Osteoblast (primary cell): ENCODE measurements at regions not wholly inside any gene's neighbourhood (a gene's known extent, or its start where the extent isn't known, plus 50 kb on each side); places are given as distances from the start of the nearest gene placed in this dataset.

Source experiments
- DNase-seq: peaks from one replicate; pipeline ENCODE4 v3.0.0; 2011; ENCODE audit warnings: low spot score, mixed read lengths; ENCODE audit not compliant: insufficient read length; ENCODE audit errors: missing footprints
- H2AFZ ChIP-seq: 2 replicates; pipeline ENCODE4 v1.6.0; 2011; ENCODE audit warnings: mild to moderate bottlenecking, low read length
- H3K27ac ChIP-seq: 2 replicates; pipeline ENCODE4 v1.5.1; 2011; ENCODE audit warnings: mild to moderate bottlenecking, low read depth, low read length, moderate library complexity
- H3K27me3 ChIP-seq: 2 replicates; pipeline ENCODE4 v1.6.0; 2012; ENCODE audit warnings: mild to moderate bottlenecking, control low read depth, inconsistent platforms, low read length, moderate library complexity; ENCODE audit not compliant: insufficient read depth
- H3K36me3 ChIP-seq: 2 replicates; pipeline ENCODE4 v1.5.1; 2011; ENCODE audit warnings: mild to moderate bottlenecking, low read length, control low read depth, moderate library complexity; ENCODE audit not compliant: insufficient read depth
- H3K4me1 ChIP-seq: 2 replicates; pipeline ENCODE4 v1.5.1; 2011; ENCODE audit warnings: mild to moderate bottlenecking, low read length, control low read depth, moderate library complexity; ENCODE audit not compliant: insufficient read depth
- H3K4me2 ChIP-seq: 2 replicates; pipeline ENCODE4 v1.6.0; 2011; ENCODE audit warnings: mild to moderate bottlenecking, low read length; ENCODE audit not compliant: insufficient read depth
- H3K4me3 ChIP-seq: fragments of 200-600 bp; sonication (generic); 3 replicates; pipeline ENCODE4 v1.5.1; 2012; ENCODE audit warnings: mild to moderate bottlenecking, low read length, inconsistent platforms; ENCODE audit not compliant: insufficient read depth
- H3K79me2 ChIP-seq: 2 replicates; pipeline ENCODE4 v1.6.0; 2012; ENCODE audit warnings: mild to moderate bottlenecking, low read length, control low read depth, inconsistent platforms; ENCODE audit not compliant: insufficient read depth
- H3K9me3 ChIP-seq: 2 replicates; pipeline ENCODE4 v1.5.1; 2011; ENCODE audit warnings: low read depth, low read length, control low read depth
- H4K20me1 ChIP-seq: 2 replicates; pipeline ENCODE4 v1.6.0; 2012; ENCODE audit warnings: mild to moderate bottlenecking, low read length, control low read depth; ENCODE audit not compliant: insufficient read depth
- TF ChIP-seq, protein P1 (sequence below): IDR thresholded peaks from 2 replicates; pipeline ENCODE4 v1.5.1; 2011; ENCODE audit warnings: mild to moderate bottlenecking, low read depth, low read length, moderate library complexity; ENCODE audit errors: extremely low read depth

DNA sequence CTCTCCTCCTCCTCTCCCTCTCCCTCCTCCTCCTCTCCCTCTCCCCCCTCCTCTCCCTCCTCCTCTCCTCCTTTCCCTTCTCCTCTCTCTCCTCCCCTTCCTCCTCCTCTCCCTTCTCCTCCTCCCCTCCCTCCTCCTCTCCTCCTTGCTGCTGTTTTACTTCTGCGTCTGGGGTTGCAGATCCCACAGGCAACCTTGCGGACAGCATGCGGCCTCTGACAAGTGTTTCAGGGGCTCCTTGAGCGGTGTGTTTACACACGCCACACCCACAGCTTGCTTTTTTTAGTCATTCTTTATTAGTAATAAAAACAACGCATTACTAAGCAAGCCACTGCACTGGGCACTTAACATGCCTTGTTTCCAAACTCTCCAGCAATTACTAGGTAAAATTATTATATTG, 81.9 kb downstream of the TFAP2C start:
- Histone ChIP-seq H3K4me1 (no peaks in the 10 kb centered on the region), H3K4me3 (no peak overlapping the region), H3K79me2 (no peaks in the 10 kb centered on the region), H4K20me1 (no peaks in the 10 kb centered on the region), H3K27me3 (no peaks in the 10 kb centered on the region), H2AFZ (no peak overlapping the region), H3K27ac (no peak overlapping the region), H3K4me2 (no peak overlapping the region), H3K9me3 (no peaks in the 10 kb centered on the region), H3K36me3 (no peaks in the 10 kb centered on the region)
- TF ChIP-seq, protein P1, sequence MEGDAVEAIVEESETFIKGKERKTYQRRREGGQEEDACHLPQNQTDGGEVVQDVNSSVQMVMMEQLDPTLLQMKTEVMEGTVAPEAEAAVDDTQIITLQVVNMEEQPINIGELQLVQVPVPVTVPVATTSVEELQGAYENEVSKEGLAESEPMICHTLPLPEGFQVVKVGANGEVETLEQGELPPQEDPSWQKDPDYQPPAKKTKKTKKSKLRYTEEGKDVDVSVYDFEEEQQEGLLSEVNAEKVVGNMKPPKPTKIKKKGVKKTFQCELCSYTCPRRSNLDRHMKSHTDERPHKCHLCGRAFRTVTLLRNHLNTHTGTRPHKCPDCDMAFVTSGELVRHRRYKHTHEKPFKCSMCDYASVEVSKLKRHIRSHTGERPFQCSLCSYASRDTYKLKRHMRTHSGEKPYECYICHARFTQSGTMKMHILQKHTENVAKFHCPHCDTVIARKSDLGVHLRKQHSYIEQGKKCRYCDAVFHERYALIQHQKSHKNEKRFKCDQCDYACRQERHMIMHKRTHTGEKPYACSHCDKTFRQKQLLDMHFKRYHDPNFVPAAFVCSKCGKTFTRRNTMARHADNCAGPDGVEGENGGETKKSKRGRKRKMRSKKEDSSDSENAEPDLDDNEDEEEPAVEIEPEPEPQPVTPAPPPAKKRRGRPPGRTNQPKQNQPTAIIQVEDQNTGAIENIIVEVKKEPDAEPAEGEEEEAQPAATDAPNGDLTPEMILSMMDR, result no peak
- DNase-seq, result no peak

DNA sequence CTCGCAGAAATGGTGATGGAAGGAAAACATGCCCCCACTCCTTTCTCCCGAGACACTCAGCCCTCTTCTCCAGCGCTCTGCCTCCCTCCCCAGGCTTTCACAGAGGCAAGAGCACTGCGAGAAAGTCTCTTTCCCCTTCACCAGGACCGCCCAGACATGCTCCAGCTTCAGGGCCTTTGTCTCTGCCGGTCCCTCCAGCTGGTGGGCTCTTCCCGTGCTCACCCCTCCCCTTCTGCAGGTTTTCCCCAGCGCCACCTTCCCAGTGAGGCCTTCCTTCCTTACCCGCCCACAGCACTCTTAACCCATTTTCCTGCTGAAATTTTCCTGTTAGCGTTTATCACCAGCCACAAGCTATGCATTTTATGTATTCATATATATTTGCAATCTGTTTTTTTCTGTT, 86.2 kb downstream of the TFAP2C start:
- H3K36me3 ChIP-seq, result no peaks in the 10 kb centered on the region
- no peaks in the 10 kb centered on the region for H3K79me2 ChIP-seq
- no peak overlapping the region for H3K4me3 ChIP-seq
- TF ChIP-seq, protein P1, result no peak
- no peaks in the 10 kb centered on the region for H4K20me1 ChIP-seq
- peak; percentile 42 for DNase-seq
- H2AFZ ChIP-seq, result no peak overlapping the region
- H3K27ac ChIP-seq, result no peak overlapping the region
- no peaks in the 10 kb centered on the region for H3K9me3 ChIP-seq
- no peaks in the 10 kb centered on the region for H3K4me1 ChIP-seq
- no peak overlapping the region for H3K4me2 ChIP-seq
- no peaks in the 10 kb centered on the region for H3K27me3 ChIP-seq

DNA sequence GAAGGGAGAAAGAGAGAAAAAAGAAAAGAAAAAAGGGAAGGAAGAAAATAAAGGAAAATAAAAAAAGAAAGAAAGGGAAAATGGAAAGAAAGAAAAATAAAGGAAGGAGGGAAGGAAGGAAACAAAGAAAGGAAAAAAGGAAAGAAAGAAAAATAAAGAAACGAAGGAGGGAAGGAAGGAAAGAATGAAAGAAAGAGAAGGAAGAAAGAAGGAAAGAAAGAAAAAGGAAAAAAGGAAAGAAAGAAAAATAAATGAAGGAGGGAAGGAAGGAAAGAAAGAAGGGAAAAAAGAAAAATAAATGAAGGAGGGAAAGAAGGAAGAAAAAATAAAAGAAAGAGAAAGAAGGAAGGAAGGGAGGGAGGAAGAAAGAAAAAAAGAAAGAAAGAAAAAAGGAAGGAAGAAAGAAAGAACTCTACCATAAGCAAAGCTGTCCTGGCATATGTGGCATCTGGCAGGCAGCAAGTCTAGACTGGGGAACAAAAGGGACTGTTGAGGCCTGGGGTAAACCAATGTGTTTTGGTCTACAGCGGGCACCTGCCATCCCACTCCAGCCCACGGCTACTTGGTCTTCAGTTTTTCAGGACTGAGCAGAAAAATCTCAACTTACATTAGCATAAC, 86.9 kb downstream of the TFAP2C start:
- H3K27me3 ChIP-seq, result no peaks in the 10 kb centered on the region
- H3K9me3 ChIP-seq, result no peaks in the 10 kb centered on the region
- no peaks in the 10 kb centered on the region for H4K20me1 ChIP-seq
- H3K79me2 ChIP-seq, result no peaks in the 10 kb centered on the region
- TF ChIP-seq, protein P1, result no peak
- no peak overlapping the region for H2AFZ ChIP-seq
- no peak overlapping the region for H3K4me3 ChIP-seq
- H3K4me2 ChIP-seq, result no peak overlapping the region
- DNase-seq, result peak; percentile 30
- no peaks in the 10 kb centered on the region for H3K4me1 ChIP-seq
- no peak overlapping the region for H3K27ac ChIP-seq
- H3K36me3 ChIP-seq, result no peaks in the 10 kb centered on the region

DNA sequence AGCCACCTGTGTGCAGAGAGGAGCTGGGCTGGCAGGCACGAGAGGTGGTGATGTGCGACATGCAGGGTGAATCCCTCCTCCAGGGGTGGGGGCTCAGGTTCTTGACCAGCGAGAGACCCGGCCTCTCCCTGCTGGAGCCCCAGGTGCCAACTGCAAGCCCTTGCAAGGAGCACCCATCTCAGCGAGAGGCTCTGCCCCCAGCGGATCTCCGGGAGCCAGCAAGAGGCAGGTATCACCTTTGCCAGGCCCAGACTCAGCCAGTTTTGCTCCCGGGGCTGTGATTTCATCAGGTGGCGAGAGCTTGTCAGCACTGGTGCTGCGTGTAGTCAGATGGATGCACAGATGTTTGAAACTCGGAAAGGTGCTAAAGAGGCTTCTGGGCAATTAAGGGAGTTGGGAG, 87.7 kb downstream of the TFAP2C start:
- TF ChIP-seq, protein P1, result no peak
- no peak overlapping the region for H3K4me2 ChIP-seq
- no peak overlapping the region for H3K27ac ChIP-seq
- no peaks in the 10 kb centered on the region for H3K36me3 ChIP-seq
- no peaks in the 10 kb centered on the region for H3K9me3 ChIP-seq
- no peak overlapping the region for H3K4me3 ChIP-seq
- no peaks in the 10 kb centered on the region for H3K27me3 ChIP-seq
- H3K4me1 ChIP-seq, result no peaks in the 10 kb centered on the region
- DNase-seq, result peak; percentile 63
- H3K79me2 ChIP-seq, result no peaks in the 10 kb centered on the region
- no peaks in the 10 kb centered on the region for H4K20me1 ChIP-seq
- H2AFZ ChIP-seq, result no peak overlapping the region
